ENCODE measurements at regions not wholly inside any gene's neighbourhood (a gene's known extent, or its start where the extent isn't known, plus 50 kb on each side); places are given as distances from the start of the nearest gene placed in this dataset.

DNA sequence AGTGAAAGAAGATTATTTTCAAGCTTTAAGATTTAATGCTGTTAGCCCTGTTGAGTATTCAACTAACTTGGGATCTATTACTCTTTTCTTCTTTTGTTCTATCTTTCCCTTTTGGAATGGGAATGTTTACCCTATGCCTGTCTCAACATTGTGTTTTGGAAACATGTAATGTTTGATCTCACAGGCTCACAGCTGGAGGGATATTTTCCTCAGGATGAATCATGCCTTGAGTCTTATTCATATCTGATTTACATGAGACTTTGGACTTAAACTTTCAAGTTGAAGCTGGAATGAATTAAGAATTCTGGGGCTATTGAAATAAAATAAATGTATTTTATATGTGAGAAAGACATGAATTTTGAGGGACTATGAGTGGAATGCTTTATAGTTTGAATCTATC is 607.8 kb upstream of the PTGER4 start:
- H3K4me3 ChIP-seq (ENCODE audit: low read depth, low read length): no peak overlapping the region
- DNase-seq (ENCODE audit: low read depth, low spot score): no peak
- POLR2A ChIA-PET: interaction anchor here (0.6 kb wide), 1 partner anchor 299 kb away, joined by 4 read pairs; no protein-coding TSS in a partner anchor
- CTCF ChIA-PET: no interaction called here
- TF ChIP-seq, protein P1, sequence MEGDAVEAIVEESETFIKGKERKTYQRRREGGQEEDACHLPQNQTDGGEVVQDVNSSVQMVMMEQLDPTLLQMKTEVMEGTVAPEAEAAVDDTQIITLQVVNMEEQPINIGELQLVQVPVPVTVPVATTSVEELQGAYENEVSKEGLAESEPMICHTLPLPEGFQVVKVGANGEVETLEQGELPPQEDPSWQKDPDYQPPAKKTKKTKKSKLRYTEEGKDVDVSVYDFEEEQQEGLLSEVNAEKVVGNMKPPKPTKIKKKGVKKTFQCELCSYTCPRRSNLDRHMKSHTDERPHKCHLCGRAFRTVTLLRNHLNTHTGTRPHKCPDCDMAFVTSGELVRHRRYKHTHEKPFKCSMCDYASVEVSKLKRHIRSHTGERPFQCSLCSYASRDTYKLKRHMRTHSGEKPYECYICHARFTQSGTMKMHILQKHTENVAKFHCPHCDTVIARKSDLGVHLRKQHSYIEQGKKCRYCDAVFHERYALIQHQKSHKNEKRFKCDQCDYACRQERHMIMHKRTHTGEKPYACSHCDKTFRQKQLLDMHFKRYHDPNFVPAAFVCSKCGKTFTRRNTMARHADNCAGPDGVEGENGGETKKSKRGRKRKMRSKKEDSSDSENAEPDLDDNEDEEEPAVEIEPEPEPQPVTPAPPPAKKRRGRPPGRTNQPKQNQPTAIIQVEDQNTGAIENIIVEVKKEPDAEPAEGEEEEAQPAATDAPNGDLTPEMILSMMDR (IDR thresholded peaks at IDR 0.05; ENCODE audit: insufficient read depth, low read length, missing control alignments): no peak

DNA sequence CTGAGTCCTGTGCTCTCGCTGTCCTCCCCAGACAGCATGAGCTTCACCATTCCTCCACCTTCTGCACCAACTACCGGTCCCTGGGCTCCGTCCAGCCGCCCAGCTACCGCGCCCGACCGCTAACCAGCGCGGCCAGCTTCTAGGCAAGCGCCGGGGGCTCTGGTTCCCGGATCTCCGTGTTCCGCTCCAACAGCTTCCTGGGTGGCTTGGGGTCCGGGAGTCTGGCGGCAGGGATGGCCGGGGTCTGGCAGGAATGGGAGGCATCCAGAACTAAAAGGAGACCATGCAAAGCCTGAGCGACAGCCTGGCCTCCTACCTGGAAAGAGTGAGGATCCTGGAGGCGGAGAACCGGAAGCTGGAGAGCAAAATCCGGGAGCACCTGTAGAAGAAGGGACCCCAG is 613.1 kb upstream of the PTGER4 start:
- TF ChIP-seq, protein P1 (IDR thresholded peaks at IDR 0.05; ENCODE audit: insufficient read depth, low read length, missing control alignments): no peak
- H3K4me3 ChIP-seq (ENCODE audit: low read depth, low read length): no peak overlapping the region
- no peak for DNase-seq (ENCODE audit: low read depth, low spot score)
- ChIA-PET CTCF (no interaction called here), POLR2A (no interaction called here)

DNA sequence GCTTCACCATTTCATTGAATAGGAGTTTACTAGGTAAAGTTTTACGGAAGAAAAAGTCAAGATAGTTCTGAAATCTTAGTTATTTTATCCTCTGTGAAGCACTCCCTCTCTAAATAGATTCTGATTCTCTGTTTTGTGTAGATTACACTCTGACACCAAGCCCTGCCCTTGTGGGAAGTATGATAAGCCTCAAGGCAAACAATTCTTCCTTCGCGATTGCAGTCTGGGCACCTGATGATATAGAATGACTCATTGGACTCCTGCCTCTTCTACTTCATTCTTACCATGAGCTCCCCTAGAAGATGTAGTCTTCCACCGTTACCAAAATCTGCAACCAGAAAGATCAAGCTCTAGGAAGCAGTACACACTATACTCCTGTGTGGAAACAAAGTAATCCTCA is 626.9 kb upstream of the PTGER4 start:
- CTCF ChIA-PET: no interaction called here
- POLR2A ChIA-PET: no interaction called here
- no peak overlapping the region for H3K4me3 ChIP-seq (ENCODE audit: low read depth, low read length)
- TF ChIP-seq, protein P1 (IDR thresholded peaks at IDR 0.05; ENCODE audit: insufficient read depth, low read length, missing control alignments): no peak
- DNase-seq (ENCODE audit: low read depth, low spot score): no peak

DNA sequence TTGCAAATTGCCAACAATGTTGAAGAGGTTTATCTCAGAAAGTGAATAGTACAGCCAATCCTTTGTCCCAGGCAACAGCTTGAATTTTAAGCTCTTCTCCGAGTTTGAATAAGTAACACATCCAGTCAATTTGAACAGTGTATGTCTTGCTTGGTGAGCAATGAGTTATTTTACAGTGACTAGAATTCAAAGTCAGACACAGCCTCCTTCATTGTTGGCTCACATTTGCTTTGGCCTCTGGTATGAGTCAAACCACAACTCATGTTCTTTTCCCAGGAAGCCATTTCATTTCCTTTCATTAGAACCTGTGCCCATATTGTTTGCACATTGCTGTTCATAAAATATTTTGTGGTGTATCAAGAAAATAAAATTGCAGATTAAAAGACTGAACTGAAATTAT is 622.0 kb upstream of the DAB2 start:
- CTCF ChIA-PET: no interaction called here
- POLR2A ChIA-PET: no interaction called here
- TF ChIP-seq, protein P1 (IDR thresholded peaks at IDR 0.05; ENCODE audit: insufficient read depth, low read length, missing control alignments): no peak
- DNase-seq (ENCODE audit: low read depth, low spot score): no peak
- H3K4me3 ChIP-seq (ENCODE audit: low read depth, low read length): no peak overlapping the region

DNA sequence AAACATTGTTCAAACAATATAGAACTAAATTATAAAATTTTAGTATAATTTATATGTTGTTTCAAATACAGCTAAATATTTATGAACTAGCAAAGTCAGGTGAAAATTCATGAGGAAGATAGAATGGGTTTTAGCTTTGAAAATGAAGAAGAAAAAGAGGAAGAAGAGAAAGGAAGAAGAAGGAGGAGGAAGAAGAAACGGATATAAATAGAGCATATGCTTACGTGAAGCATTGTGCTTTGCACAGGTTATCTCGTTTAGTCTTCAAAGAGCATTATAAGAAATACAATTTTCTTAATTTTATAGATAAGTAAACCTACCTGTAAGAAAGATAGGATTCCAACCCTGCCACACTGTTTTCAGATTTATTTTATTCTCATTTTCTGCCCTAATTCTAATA is 620.6 kb upstream of the DAB2 start:
- CTCF ChIA-PET: no interaction called here
- DNase-seq (ENCODE audit: low read depth, low spot score): no peak
- TF ChIP-seq, protein P1 (IDR thresholded peaks at IDR 0.05; ENCODE audit: insufficient read depth, low read length, missing control alignments): no peak
- H3K4me3 ChIP-seq (ENCODE audit: low read depth, low read length): no peak overlapping the region
- POLR2A ChIA-PET: no interaction called here

DNA sequence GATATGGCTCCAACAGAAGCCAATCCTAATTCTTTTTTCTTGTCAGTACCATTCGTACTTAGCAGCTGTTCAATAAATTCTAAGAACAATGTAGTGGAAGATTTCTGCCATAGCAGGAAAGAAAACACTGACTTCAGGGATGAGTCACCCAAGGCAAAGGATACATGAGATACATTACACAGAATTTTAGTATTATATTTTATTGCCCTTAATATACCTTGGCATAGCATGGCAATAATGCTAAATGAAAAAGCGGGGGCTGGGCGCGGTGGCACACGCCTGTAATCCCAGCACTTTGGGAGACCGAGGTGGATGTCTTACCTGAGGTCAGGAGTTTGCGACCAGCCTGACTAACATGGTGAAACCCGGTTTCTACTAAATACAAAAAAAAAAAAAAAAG is 619.1 kb upstream of the DAB2 start:
- ChIA-PET CTCF (no interaction called here), POLR2A (no interaction called here)
- no peak overlapping the region for H3K4me3 ChIP-seq (ENCODE audit: low read depth, low read length)
- TF ChIP-seq, protein P1 (IDR thresholded peaks at IDR 0.05; ENCODE audit: insufficient read depth, low read length, missing control alignments): no peak
- DNase-seq (ENCODE audit: low read depth, low spot score): no peak
